ENCODE measurements at regions not wholly inside any gene's neighbourhood (a gene's known extent, or its start where the extent isn't known, plus 50 kb on each side); places are given as distances from the start of the nearest gene placed in this dataset.

DNA sequence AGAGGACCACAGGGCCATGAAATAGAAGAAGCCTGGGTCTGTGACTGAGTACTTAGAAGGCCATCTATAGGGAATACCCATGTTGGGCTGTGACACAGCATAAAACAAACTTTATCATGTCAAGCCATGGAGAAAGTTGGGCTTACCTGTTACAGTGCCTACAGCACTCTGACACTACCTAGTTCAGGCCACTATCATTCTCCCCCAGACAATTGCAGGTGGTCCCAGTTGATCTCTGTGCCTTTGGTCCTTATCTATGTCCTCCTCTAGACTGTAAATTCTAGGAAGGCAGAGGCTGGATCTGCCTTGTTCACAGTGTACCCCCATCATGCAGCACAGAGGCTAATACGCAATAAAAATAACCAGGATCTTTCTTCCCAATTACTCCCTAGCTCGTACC lies 69.1 kb downstream of the GCC1 start (continued):
- TF ChIP-seq ASH2L (IDR thresholded peaks at IDR 0.05; ENCODE audit: low read length) (no peak), BRCA1 (IDR thresholded peaks at IDR 0.05; ENCODE audit: low read depth, low read length) (no peak)

DNA sequence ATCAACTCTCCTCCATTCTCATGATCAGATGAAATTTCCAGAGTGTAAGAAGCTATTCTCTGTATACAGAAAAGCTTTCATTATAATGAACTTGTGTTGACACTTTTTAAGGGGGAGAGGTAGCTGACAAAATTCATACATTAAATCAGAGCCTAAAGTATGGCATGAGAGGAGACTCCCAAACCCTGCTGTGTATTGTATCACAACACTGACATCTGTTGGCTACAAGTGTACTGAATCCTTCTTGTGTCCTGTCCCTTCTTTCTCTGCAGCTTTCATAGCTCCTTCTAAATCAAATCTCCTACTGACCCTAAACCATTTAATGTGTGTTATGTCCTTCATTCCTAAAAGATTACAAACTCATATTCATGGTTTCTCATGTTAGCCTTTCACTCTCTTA lies 70.9 kb downstream of the GCC1 start:
- Histone ChIP-seq H3K4me1 (replicated peaks in 1 of 4; ENCODE audit: control insufficient read depth in 3 of 4, insufficient read depth in 4 of 4, low read length in 3 of 4) (no peaks in the 10 kb centered on the region; a peak in 1 of 7 replicates), H3K9me3 (ENCODE audit: insufficient read depth in 2 of 2, low read depth in 1 of 2, low read length in 1 of 2) (no peaks in the 10 kb centered on the region), H2BK120ac (replicated peaks; ENCODE audit: low read depth, low read length) (no peak overlapping the region), H3K14ac (ENCODE audit: insufficient read length) (no peak overlapping the region), H3K56ac (replicated peaks; ENCODE audit: insufficient read length, low read depth, low read length) (no peak overlapping the region), H3K4me2 (ENCODE audit: insufficient read depth in 1 of 2, low read depth in 2 of 2, low read length in 2 of 2) (no peak overlapping the region), H2AK5ac (ENCODE audit: low read depth, low read length) (no peak overlapping the region), H3K9ac (replicated peaks in 1 of 4; ENCODE audit: extremely low read depth in 1 of 4, low read depth in 3 of 4, low read length in 3 of 4) (no peak overlapping the region), H4K8ac (ENCODE audit: extremely low read depth, insufficient read depth, low read length) (no peak overlapping the region), H2AFZ (ENCODE audit: low read length) (no peak overlapping the region), H3K4me3 (ENCODE audit: extremely low read depth in 1 of 4, insufficient read depth in 2 of 4, low read depth in 3 of 4, low read length in 4 of 4) (no peak overlapping the region), H2BK5ac (ENCODE audit: low read depth, low read length) (no peak overlapping the region), H4K91ac (replicated peaks; ENCODE audit: insufficient read length, low read length) (no peak overlapping the region), H3K79me2 (ENCODE audit: control insufficient read depth in 1 of 2, insufficient read depth in 2 of 2, low read length in 2 of 2) (no peaks in the 10 kb centered on the region), H4K5ac (ENCODE audit: insufficient read length, low read depth, low read length) (no peak overlapping the region), H2BK12ac (ENCODE audit: low read depth, low read length) (no peak overlapping the region), H3K18ac (ENCODE audit: extremely low read depth, low read length) (no peak overlapping the region), H3K4ac (replicated peaks; ENCODE audit: insufficient read length, low read depth, low read length) (no peak overlapping the region), H2BK20ac (ENCODE audit: low read length) (no peak overlapping the region), H3K23ac (ENCODE audit: insufficient read length) (no peak overlapping the region), H3K79me1 (ENCODE audit: low read depth, low read length) (no peaks in the 10 kb centered on the region), H2BK15ac (ENCODE audit: low read length) (no peak overlapping the region), H3K36me3 (ENCODE audit: control insufficient read depth in 2 of 4, insufficient read depth in 4 of 4, low read length in 3 of 4) (no peaks in the 10 kb centered on the region), H3K27ac (ENCODE audit: low read depth, low read length) (no peak overlapping the region), H3K27me3 (replicated peaks in 1 of 4; ENCODE audit: control insufficient read depth in 3 of 4, extremely low read depth in 1 of 4, insufficient read depth in 3 of 4, low read length in 3 of 4) (no peaks in the 10 kb centered on the region; a peak in 3 of 7 replicates), H4K20me1 (replicated peaks in 1 of 2; ENCODE audit: control insufficient read depth in 1 of 2, insufficient read depth in 2 of 2, low read length in 2 of 2) (no peaks in the 10 kb centered on the region), H3K23me2 (ENCODE audit: low read depth, low read length) (no peaks in the 10 kb centered on the region)
- FAIRE-seq (peak; percentile 62), DNase-seq (ENCODE audit: low read depth in 1 of 2, low spot score in 2 of 2) (no peak)
- peak; percentile 67 to 73 for TF ChIP-seq RAD21 (IDR thresholded peaks at IDR 0.05 in 1 of 2, conservative IDR thresholded peaks at IDR 0.05 in 1 of 2; ENCODE audit: low read depth in 2 of 2, low read length in 2 of 2)
- TF ChIP-seq CHD1 (IDR thresholded peaks at IDR 0.05; ENCODE audit: low read depth, low read length) = no peak
- TF ChIP-seq, protein P1, sequence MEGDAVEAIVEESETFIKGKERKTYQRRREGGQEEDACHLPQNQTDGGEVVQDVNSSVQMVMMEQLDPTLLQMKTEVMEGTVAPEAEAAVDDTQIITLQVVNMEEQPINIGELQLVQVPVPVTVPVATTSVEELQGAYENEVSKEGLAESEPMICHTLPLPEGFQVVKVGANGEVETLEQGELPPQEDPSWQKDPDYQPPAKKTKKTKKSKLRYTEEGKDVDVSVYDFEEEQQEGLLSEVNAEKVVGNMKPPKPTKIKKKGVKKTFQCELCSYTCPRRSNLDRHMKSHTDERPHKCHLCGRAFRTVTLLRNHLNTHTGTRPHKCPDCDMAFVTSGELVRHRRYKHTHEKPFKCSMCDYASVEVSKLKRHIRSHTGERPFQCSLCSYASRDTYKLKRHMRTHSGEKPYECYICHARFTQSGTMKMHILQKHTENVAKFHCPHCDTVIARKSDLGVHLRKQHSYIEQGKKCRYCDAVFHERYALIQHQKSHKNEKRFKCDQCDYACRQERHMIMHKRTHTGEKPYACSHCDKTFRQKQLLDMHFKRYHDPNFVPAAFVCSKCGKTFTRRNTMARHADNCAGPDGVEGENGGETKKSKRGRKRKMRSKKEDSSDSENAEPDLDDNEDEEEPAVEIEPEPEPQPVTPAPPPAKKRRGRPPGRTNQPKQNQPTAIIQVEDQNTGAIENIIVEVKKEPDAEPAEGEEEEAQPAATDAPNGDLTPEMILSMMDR (IDR thresholded peaks at IDR 0.05; ENCODE audit: control extremely low read depth in 1 of 3, insufficient read depth in 1 of 3, low read depth in 1 of 3, low read length in 3 of 3) = peak in 2 of 3 experiments; percentile 47 to 55; a peak in 2 of 4 replicates
- TF ChIP-seq, protein P2, sequence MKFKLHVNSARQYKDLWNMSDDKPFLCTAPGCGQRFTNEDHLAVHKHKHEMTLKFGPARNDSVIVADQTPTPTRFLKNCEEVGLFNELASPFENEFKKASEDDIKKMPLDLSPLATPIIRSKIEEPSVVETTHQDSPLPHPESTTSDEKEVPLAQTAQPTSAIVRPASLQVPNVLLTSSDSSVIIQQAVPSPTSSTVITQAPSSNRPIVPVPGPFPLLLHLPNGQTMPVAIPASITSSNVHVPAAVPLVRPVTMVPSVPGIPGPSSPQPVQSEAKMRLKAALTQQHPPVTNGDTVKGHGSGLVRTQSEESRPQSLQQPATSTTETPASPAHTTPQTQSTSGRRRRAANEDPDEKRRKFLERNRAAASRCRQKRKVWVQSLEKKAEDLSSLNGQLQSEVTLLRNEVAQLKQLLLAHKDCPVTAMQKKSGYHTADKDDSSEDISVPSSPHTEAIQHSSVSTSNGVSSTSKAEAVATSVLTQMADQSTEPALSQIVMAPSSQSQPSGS (IDR thresholded peaks at IDR 0.05; ENCODE audit: low read length) = no peak
- ChIA-PET CTCF (ENCODE audit: partially characterized antibody) (interaction anchor here (0.6 to 2.4 kb wide), 21 partner anchors 9 to 711 kb away, joined by 3 to 14 read pairs (median 4); no protein-coding TSS in a partner anchor), POLR2A (ENCODE audit: partially characterized antibody) (no interaction called here)
